T-helper 17 cell (primary cell): ENCODE measurements at regions not wholly inside any gene's neighbourhood (a gene's known extent, or its start where the extent isn't known, plus 50 kb on each side); places are given as distances from the start of the nearest gene placed in this dataset.

ENCODE experiments used
- ATAC-seq: fragments of 150-1000 bp; cut with Tn5 transposase; 2 replicates; pipeline ENCODE4 v1.10.0; 2021; ENCODE audit warnings: mild to moderate bottlenecking, moderate library complexity
- DNase-seq, 3 donors: peaks; one replicate each; pipeline versions ENCODE4 v3.0.0 to v3.0.0-alpha.2; 2020 to 2021
- H3K9me3 ChIP-seq: one replicate; pipeline ENCODE4 v1.7.0; 2013; ENCODE audit warnings: low read length, mild to moderate bottlenecking; ENCODE audit not compliant: control insufficient read depth, poor library complexity, severe bottlenecking
- H3K27ac Mint-ChIP-seq: one replicate; pipeline ENCODE4 v1.8.0; 2022; ENCODE audit warnings: mild to moderate bottlenecking, moderate library complexity, mixed read lengths
- H3K27me3 Mint-ChIP-seq: one replicate; pipeline ENCODE4 v1.8.0; 2022; ENCODE audit warnings: mixed read lengths
- H3K36me3 Mint-ChIP-seq: one replicate; pipeline ENCODE4 v1.8.0; 2022; ENCODE audit warnings: low read depth, mixed read lengths
- H3K4me1 Mint-ChIP-seq: one replicate; pipeline ENCODE4 v1.8.0; 2022; ENCODE audit warnings: mild to moderate bottlenecking, mixed read lengths
- H3K4me3 Mint-ChIP-seq: one replicate; pipeline ENCODE4 v1.8.0; 2022; ENCODE audit warnings: mild to moderate bottlenecking, moderate library complexity, mixed read lengths

DNA sequence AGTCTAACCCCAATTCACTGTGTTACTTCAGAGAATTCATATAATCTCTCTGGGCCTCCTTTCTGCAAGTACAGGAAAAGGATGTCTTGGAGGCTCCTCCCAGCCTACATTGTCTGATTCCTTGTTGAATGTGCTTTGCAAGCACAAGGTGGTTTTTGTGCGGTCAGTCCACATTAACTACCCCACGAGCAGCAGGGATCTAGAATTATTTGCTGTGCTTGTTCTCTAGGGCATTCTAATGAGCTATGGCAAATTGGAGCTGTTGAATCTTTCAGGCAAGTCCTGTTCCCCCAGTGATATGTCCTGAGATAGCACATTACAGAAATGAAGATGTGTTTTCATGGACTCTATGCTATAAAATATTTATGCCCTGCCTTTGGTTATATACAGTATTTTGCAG is 349.4 kb downstream of the SLC4A3 start:
- H3K27ac Mint-ChIP-seq: no peak overlapping the region
- no peaks in the 10 kb centered on the region for H3K36me3 Mint-ChIP-seq
- no peaks in the 10 kb centered on the region for H3K4me1 Mint-ChIP-seq

DNA sequence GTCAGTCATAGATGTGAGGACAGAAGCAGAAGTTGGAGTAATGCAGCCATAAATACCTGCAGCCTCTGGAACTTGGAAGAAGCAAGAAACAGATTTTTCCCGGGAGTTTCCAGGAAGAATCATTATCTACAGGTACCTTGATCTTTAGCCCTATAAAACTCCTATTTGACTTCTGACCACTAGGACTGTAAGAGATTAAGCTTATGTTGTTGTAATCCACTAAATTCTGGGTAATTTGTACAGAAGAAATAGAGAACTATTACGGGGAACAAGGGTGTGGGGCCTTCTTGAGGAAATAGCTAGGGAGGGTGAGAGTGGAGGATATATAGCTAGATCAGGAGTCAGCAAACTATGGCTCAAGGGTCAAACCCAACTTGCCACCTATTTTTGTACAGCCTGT is 353.2 kb downstream of the SLC4A3 start:
- H3K9me3 ChIP-seq: no peaks in the 10 kb centered on the region
- Mint-ChIP-seq H3K36me3 (no peaks in the 10 kb centered on the region), H3K4me3 (no peak overlapping the region), H3K27me3 (peaks cover 8% of the 10 kb centered on the region), H3K27ac (no peak overlapping the region), H3K4me1 (no peaks in the 10 kb centered on the region)
- ATAC-seq: no peak
- no peak for DNase-seq

More for the DNA sequence above, 349.4 kb downstream of the SLC4A3 start:
- Mint-ChIP-seq H3K4me3 (no peak overlapping the region), H3K27me3 (peaks cover 8% of the 10 kb centered on the region)
- H3K9me3 ChIP-seq: no peaks in the 10 kb centered on the region
- ATAC-seq (no peak), DNase-seq (no peak)

DNA sequence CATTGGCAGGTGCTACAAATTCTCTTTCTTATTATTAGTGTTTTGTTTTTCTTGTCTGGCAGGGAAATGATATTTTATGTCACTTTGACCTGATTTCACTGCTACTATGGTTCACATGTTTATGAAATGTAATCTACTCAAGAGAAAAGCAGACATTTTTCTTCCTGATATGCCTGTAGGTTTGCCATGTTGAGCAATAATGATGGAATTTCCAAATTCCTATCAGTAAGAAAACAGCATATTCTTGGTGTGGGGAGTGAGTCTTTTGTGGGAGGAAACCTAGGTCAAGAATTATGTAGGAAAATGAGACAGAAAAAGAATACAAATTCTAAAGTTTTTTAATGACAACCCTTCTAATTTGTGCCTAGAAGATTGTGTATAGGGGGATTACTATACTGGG is 356.4 kb downstream of the SLC4A3 start:
- Mint-ChIP-seq H3K4me1 (no peaks in the 10 kb centered on the region), H3K36me3 (no peaks in the 10 kb centered on the region), H3K4me3 (no peak overlapping the region), H3K27me3 (peaks cover 13% of the 10 kb centered on the region), H3K27ac (no peak overlapping the region)
- DNase-seq: no peak
- no peak for ATAC-seq
- H3K9me3 ChIP-seq: no peaks in the 10 kb centered on the region

DNA sequence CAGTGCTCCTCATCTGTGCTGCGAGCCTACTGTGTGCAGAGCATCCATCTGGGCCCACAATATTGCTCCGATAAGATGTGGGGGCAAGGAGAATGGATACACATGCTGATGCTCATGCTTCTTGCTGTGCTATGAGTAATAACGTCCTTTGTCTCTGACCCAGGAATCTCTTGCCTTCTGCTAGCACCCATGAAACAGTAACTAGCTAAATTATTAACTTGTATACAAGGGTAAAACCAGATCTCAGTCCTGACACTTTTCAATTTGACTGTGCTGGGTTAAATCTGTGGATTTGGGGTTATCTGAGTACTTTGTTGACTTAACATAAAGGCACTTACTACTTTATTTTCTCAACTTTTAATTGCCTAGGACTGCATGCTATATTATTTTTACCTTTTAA is 357.6 kb downstream of the SLC4A3 start:
- no peaks in the 10 kb centered on the region for H3K36me3 Mint-ChIP-seq
- no peak overlapping the region for H3K4me3 Mint-ChIP-seq
- H3K9me3 ChIP-seq: no peaks in the 10 kb centered on the region
- peaks cover 17% of the 10 kb centered on the region for H3K27me3 Mint-ChIP-seq
- H3K4me1 Mint-ChIP-seq: no peaks in the 10 kb centered on the region
- H3K27ac Mint-ChIP-seq: no peak overlapping the region
- DNase-seq (no peak), ATAC-seq (no peak)

DNA sequence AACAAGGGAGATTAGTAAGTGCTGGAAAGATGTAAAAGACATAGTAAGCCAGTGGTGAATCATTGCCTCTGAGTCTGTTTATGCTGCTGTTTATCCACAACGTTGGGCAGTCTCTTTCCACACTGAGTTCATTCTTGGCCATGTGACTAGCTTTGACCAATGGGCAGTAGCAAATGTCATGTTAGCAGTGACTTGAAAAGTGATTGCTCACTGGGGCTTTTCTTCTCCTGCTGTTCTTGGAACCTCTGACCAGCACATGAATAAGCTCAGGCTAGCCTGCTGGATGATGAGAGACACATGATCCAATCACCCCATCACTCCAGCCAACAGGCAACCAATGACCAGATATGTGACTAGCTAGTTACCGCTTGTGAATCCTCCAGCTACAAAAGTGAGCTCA is 360.4 kb downstream of the SLC4A3 start:
- no peak for DNase-seq
- Mint-ChIP-seq H3K4me3 (no peak overlapping the region), H3K4me1 (no peaks in the 10 kb centered on the region), H3K27me3 (peaks cover 25% of the 10 kb centered on the region), H3K27ac (no peak overlapping the region), H3K36me3 (no peaks in the 10 kb centered on the region)
- H3K9me3 ChIP-seq: no peaks in the 10 kb centered on the region
- no peak for ATAC-seq

GRCh38 chr2:219989744-219990143 is 362.3 kb downstream of the SLC4A3 start:
- Mint-ChIP-seq H3K4me3 (no peak overlapping the region), H3K27me3 (peaks cover 25% of the 10 kb centered on the region), H3K4me1 (no peaks in the 10 kb centered on the region), H3K36me3 (no peaks in the 10 kb centered on the region), H3K27ac (no peak overlapping the region)
- no peak for DNase-seq
- H3K9me3 ChIP-seq: no peaks in the 10 kb centered on the region
- ATAC-seq: no peak

- no peak for DNase-seq
- Mint-ChIP-seq H3K36me3 (no peaks in the 10 kb centered on the region), H3K4me1 (no peaks in the 10 kb centered on the region), H3K4me3 (no peak overlapping the region), H3K27me3 (peaks cover 39% of the 10 kb centered on the region), H3K27ac (no peak overlapping the region)
- ATAC-seq: no peak
- H3K9me3 ChIP-seq: no peaks in the 10 kb centered on the region
Observed at GRCh38 chr2:219991116-219991515, 363.7 kb downstream of the SLC4A3 start.

DNA sequence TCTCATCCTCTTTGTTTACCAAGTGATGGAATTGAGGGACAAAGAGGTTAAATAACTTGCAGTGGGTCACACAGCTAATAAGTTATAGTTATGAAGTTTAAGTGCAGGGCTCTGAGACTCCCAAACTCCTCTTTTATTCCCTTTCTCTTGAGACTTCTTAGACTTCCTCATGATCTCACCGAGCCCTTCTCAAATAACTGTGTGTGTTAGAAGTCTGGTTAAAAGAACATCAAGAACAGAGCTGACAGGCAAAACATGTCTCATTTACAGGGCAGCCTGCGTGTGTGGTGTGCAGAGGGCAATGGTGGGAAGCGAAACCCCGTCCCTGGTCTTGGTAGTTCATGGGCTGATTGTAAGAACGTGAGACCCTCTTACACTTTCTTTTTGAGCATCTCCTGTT is 368.0 kb downstream of the SLC4A3 start:
- peaks cover 40% of the 10 kb centered on the region for H3K27me3 Mint-ChIP-seq
- ATAC-seq: no peak
- H3K9me3 ChIP-seq: no peaks in the 10 kb centered on the region
- H3K27ac Mint-ChIP-seq: no peak overlapping the region
- no peaks in the 10 kb centered on the region for H3K4me1 Mint-ChIP-seq
- H3K4me3 Mint-ChIP-seq: no peak overlapping the region
- DNase-seq: no peak
- no peaks in the 10 kb centered on the region for H3K36me3 Mint-ChIP-seq

- H3K27ac Mint-ChIP-seq: no peak overlapping the region
- H3K4me1 Mint-ChIP-seq: no peaks in the 10 kb centered on the region
- no peaks in the 10 kb centered on the region for H3K9me3 ChIP-seq
- ATAC-seq (no peak), DNase-seq (no peak)
- no peak overlapping the region for H3K4me3 Mint-ChIP-seq
- peaks cover 35% of the 10 kb centered on the region for H3K27me3 Mint-ChIP-seq
- H3K36me3 Mint-ChIP-seq: no peaks in the 10 kb centered on the region
Observed at GRCh38 chr2:219995991-219996765, 368.7 kb downstream of the SLC4A3 start.

DNA sequence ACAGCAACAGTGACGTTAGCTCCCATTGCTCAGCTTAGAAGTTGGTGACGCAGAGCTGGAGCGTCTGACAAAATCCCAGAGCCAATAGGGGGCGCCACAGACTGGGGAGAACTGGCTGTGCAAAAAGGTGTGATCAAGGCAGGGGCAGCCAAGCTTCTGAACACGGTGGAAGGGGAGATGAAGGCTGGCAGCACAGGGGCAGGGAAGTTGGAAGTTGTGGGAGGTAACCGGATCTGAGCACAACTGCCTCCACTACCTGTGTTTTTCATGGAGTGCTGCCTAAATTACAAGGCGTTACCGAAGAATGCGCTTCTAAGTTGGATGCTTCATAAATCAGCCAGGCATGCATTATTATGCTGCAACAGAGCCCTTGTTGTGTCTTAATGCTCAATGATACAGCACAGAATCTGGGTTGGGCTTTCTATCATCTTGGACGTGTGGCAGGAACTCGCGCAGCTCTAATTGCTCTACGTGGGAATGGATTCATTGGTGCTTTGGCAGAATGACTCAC is 370.0 kb downstream of the SLC4A3 start:
- H3K27me3 Mint-ChIP-seq: peaks cover 25% of the 10 kb centered on the region
- no peak for ATAC-seq

DNA sequence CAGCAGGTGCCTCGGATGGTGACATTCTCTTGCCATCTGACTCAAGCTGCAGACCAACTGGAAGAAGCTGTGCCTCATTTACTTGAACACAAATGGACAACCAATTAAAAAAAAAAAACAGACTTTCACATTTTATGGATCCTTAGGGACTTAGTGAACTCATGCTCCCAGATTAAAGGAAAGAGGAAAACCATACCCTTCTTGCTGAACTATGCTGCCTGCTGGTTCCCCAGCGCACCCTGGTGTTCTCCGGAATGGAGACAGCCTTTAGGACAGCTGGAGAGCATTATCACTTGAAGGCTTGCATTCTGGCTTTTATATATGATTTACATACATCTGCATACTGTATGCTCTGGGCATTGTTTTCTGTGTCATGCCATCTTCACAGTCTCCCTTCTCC is 370.7 kb downstream of the SLC4A3 start:
- DNase-seq (no peak), ATAC-seq (no peak)
- H3K9me3 ChIP-seq: no peaks in the 10 kb centered on the region
- Mint-ChIP-seq H3K4me3 (no peak overlapping the region), H3K27ac (no peak overlapping the region), H3K36me3 (no peaks in the 10 kb centered on the region), H3K27me3 (peaks cover 25% of the 10 kb centered on the region), H3K4me1 (no peaks in the 10 kb centered on the region)

More for the DNA sequence above, 370.0 kb downstream of the SLC4A3 start:
- DNase-seq: no peak
- H3K4me1 Mint-ChIP-seq: no peaks in the 10 kb centered on the region
- H3K4me3 Mint-ChIP-seq: no peak overlapping the region
- H3K9me3 ChIP-seq: no peaks in the 10 kb centered on the region
- H3K27ac Mint-ChIP-seq: no peak overlapping the region
- H3K36me3 Mint-ChIP-seq: no peaks in the 10 kb centered on the region

GRCh38 chr2:219998714-219999227 is 371.3 kb downstream of the SLC4A3 start:
- no peaks in the 10 kb centered on the region for H3K4me1 Mint-ChIP-seq
- no peak overlapping the region for H3K27ac Mint-ChIP-seq
- no peak overlapping the region for H3K4me3 Mint-ChIP-seq
- no peak for ATAC-seq
- no peak for DNase-seq
- H3K27me3 Mint-ChIP-seq: peaks cover 25% of the 10 kb centered on the region
- H3K9me3 ChIP-seq: no peaks in the 10 kb centered on the region
- H3K36me3 Mint-ChIP-seq: no peaks in the 10 kb centered on the region

DNA sequence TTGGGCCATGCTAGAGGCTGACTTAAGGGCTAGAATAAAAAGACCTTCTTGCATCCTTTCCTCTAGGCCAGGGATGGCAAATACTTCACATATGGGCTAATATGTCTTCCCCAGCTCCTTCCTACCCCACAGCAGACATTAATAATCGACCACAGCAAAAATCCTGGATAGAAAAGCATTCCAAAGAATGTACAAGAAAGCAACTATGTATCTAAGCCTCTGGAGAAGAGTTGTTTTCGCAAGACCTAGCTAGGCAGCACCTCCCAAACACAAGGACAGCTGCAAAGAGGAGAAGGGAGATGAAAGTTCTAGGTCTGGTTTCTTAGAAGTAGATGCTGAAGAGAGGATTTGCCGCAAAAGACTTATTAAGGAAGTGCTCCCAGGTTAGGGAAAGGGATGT is 372.6 kb downstream of the SLC4A3 start:
- peaks cover 3% of the 10 kb centered on the region for H3K9me3 ChIP-seq
- no peak for DNase-seq
- no peak overlapping the region for H3K4me3 Mint-ChIP-seq
- H3K27me3 Mint-ChIP-seq: peaks cover 27% of the 10 kb centered on the region
- H3K4me1 Mint-ChIP-seq: no peaks in the 10 kb centered on the region
- no peaks in the 10 kb centered on the region for H3K36me3 Mint-ChIP-seq
- ATAC-seq: no peak
- H3K27ac Mint-ChIP-seq: no peak overlapping the region

GRCh38 chr2:220000586-220000985 is 373.2 kb downstream of the SLC4A3 start:
- DNase-seq (no peak), ATAC-seq (no peak)
- Mint-ChIP-seq H3K4me1 (no peaks in the 10 kb centered on the region), H3K27me3 (peaks cover 22% of the 10 kb centered on the region), H3K27ac (no peak overlapping the region), H3K4me3 (no peak overlapping the region), H3K36me3 (no peaks in the 10 kb centered on the region)
- peaks cover 3% of the 10 kb centered on the region for H3K9me3 ChIP-seq
